ENCODE measurements at regions not wholly inside any gene's neighbourhood (a gene's known extent, or its start where the extent isn't known, plus 50 kb on each side); places are given as distances from the start of the nearest gene placed in this dataset.
"Not testable (repeated sequence)": the region's sequence is repeated elsewhere in the genome, so short reads cannot be mapped to it uniquely, and the experiment has no call there.

GRCh38 chr5:135151256-135151655, 117.2 kb upstream of the PITX1 start:
- no peak overlapping the region for H3K27ac Mint-ChIP-seq
- no peaks in the 10 kb centered on the region for H3K9me3 Mint-ChIP-seq (ENCODE audit: insufficient read depth)
- ChIA-PET POLR2A (no interaction called here), CTCF (no interaction called here)
- no peak overlapping the region for H3K4me3 Mint-ChIP-seq
- DNase-seq: no peak
- no peaks in the 10 kb centered on the region for H3K36me3 Mint-ChIP-seq (ENCODE audit: low read depth)
- peaks cover 8% of the 10 kb centered on the region for H3K27me3 Mint-ChIP-seq (ENCODE audit: low read depth)
- ATAC-seq: no peak
- no peaks in the 10 kb centered on the region for H3K4me1 Mint-ChIP-seq (ENCODE audit: low read depth)

- H3K27me3 Mint-ChIP-seq (ENCODE audit: low read depth): peaks cover 9% of the 10 kb centered on the region
- no peak overlapping the region for H3K4me3 Mint-ChIP-seq
- DNase-seq: no peak
- ATAC-seq: no peak
- no peaks in the 10 kb centered on the region for H3K4me1 Mint-ChIP-seq (ENCODE audit: low read depth)
- no peaks in the 10 kb centered on the region for H3K36me3 Mint-ChIP-seq (ENCODE audit: low read depth)
- no peaks in the 10 kb centered on the region for H3K9me3 Mint-ChIP-seq (ENCODE audit: insufficient read depth)
- ChIA-PET CTCF (no interaction called here), POLR2A (no interaction called here)
- H3K27ac Mint-ChIP-seq: no peak overlapping the region
Measured at GRCh38 chr5:135150767-135151166, 116.7 kb upstream of the PITX1 start.

- POLR2A ChIA-PET: no interaction called here
- ATAC-seq: no peak
- Mint-ChIP-seq H3K36me3 (ENCODE audit: low read depth) (no peaks in the 10 kb centered on the region), H3K27me3 (ENCODE audit: low read depth) (peaks cover 13% of the 10 kb centered on the region), H3K9me3 (ENCODE audit: insufficient read depth) (no peaks in the 10 kb centered on the region), H3K27ac (no peak overlapping the region), H3K4me3 (no peak overlapping the region), H3K4me1 (ENCODE audit: low read depth) (no peaks in the 10 kb centered on the region)
- CTCF ChIA-PET: no interaction called here
- no peak for DNase-seq
Measured at GRCh38 chr5:135149956-135150723, 116.1 kb upstream of the PITX1 start.

GRCh38 chr5:135149229-135149955, 115.4 kb upstream of the PITX1 start:
- CTCF ChIA-PET: no interaction called here
- DNase-seq: no peak
- Mint-ChIP-seq H3K27me3 (ENCODE audit: low read depth) (peaks cover 16% of the 10 kb centered on the region), H3K4me3 (no peak overlapping the region), H3K27ac (no peak overlapping the region), H3K36me3 (ENCODE audit: low read depth) (no peaks in the 10 kb centered on the region), H3K9me3 (ENCODE audit: insufficient read depth) (no peaks in the 10 kb centered on the region), H3K4me1 (ENCODE audit: low read depth) (no peaks in the 10 kb centered on the region)
- ATAC-seq: no peak
- POLR2A ChIA-PET: no interaction called here

- Mint-ChIP-seq H3K4me3 (no peak overlapping the region), H3K4me1 (ENCODE audit: low read depth) (no peaks in the 10 kb centered on the region), H3K27me3 (ENCODE audit: low read depth) (peaks cover 23% of the 10 kb centered on the region), H3K9me3 (ENCODE audit: insufficient read depth) (no peaks in the 10 kb centered on the region), H3K27ac (no peak overlapping the region), H3K36me3 (ENCODE audit: low read depth) (no peaks in the 10 kb centered on the region)
- no peak for ATAC-seq
- POLR2A ChIA-PET: no interaction called here
- DNase-seq: no peak
- CTCF ChIA-PET: no interaction called here
Measured at GRCh38 chr5:135147294-135148090, 113.5 kb upstream of the PITX1 start.

- DNase-seq (no peak), ATAC-seq (no peak)
- CTCF ChIA-PET: no interaction called here
- H3K9me3 Mint-ChIP-seq (ENCODE audit: insufficient read depth): no peaks in the 10 kb centered on the region
- POLR2A ChIA-PET: no interaction called here
- peaks cover 23% of the 10 kb centered on the region for H3K27me3 Mint-ChIP-seq (ENCODE audit: low read depth)
- no peak overlapping the region for H3K27ac Mint-ChIP-seq
- no peak overlapping the region for H3K4me3 Mint-ChIP-seq
- no peaks in the 10 kb centered on the region for H3K36me3 Mint-ChIP-seq (ENCODE audit: low read depth)
- no peaks in the 10 kb centered on the region for H3K4me1 Mint-ChIP-seq (ENCODE audit: low read depth)
Measured at GRCh38 chr5:135145985-135146384, 112.0 kb upstream of the PITX1 start.

GRCh38 chr5:135143682-135144081, 109.7 kb upstream of the PITX1 start:
- POLR2A ChIA-PET; CTCF ChIA-PET; H3K36me3 Mint-ChIP-seq (ENCODE audit: low read depth); H3K4me3 Mint-ChIP-seq; ATAC-seq; H3K9me3 Mint-ChIP-seq (ENCODE audit: insufficient read depth); H3K4me1 Mint-ChIP-seq (ENCODE audit: low read depth); H3K27ac Mint-ChIP-seq; DNase-seq: not testable (repeated sequence)
- peaks cover 25% of the 10 kb centered on the region for H3K27me3 Mint-ChIP-seq (ENCODE audit: low read depth)

GRCh38 chr5:135141303-135142268, 107.6 kb upstream of the PITX1 start:
- ATAC-seq (no peak), DNase-seq (no peak)
- Mint-ChIP-seq H3K27ac (no peak overlapping the region), H3K4me3 (no peak overlapping the region), H3K4me1 (ENCODE audit: low read depth) (no peaks in the 10 kb centered on the region), H3K36me3 (ENCODE audit: low read depth) (no peaks in the 10 kb centered on the region), H3K27me3 (ENCODE audit: low read depth) (peaks cover 24% of the 10 kb centered on the region), H3K9me3 (ENCODE audit: insufficient read depth) (no peaks in the 10 kb centered on the region)
- ChIA-PET POLR2A (no interaction called here), CTCF (no interaction called here)

- ATAC-seq (no peak), DNase-seq (no peak)
- Mint-ChIP-seq H3K4me3 (no peak overlapping the region), H3K4me1 (ENCODE audit: low read depth) (no peaks in the 10 kb centered on the region), H3K36me3 (ENCODE audit: low read depth) (no peaks in the 10 kb centered on the region), H3K9me3 (ENCODE audit: insufficient read depth) (no peaks in the 10 kb centered on the region), H3K27ac (no peak overlapping the region), H3K27me3 (ENCODE audit: low read depth) (peaks cover 20% of the 10 kb centered on the region)
- CTCF ChIA-PET: no interaction called here
- POLR2A ChIA-PET: no interaction called here
Measured at GRCh38 chr5:135140446-135141204, 106.6 kb upstream of the PITX1 start.

- Mint-ChIP-seq H3K4me1 (ENCODE audit: low read depth) (no peaks in the 10 kb centered on the region), H3K27ac (no peak overlapping the region), H3K9me3 (ENCODE audit: insufficient read depth) (no peaks in the 10 kb centered on the region), H3K4me3 (no peak overlapping the region), H3K27me3 (ENCODE audit: low read depth) (peaks cover 15% of the 10 kb centered on the region), H3K36me3 (ENCODE audit: low read depth) (no peaks in the 10 kb centered on the region)
- POLR2A ChIA-PET: no interaction called here
- ATAC-seq (no peak), DNase-seq (no peak)
- CTCF ChIA-PET: no interaction called here
Measured at GRCh38 chr5:135139381-135140134, 105.5 kb upstream of the PITX1 start.
